SK-N-MC (cell line): ENCODE measurements at regions not wholly inside any gene's neighbourhood (a gene's known extent, or its start where the extent isn't known, plus 50 kb on each side); places are given as distances from the start of the nearest gene placed in this dataset.

ENCODE experiments used
- EZH2 ChIP-seq: fragments of 200-600 bp; sonication (generic); IDR thresholded peaks from one replicate; pipeline ENCODE4 v1.6.1; 2017; ENCODE audit warnings: antibody characterized with exemption
- FOXP2 ChIP-seq: optimal IDR thresholded peaks from 2 replicates; pipeline ENCODE3; 2011; ENCODE audit warnings: mild to moderate bottlenecking, moderate library complexity; ENCODE audit not compliant: insufficient read depth; ENCODE audit errors: extremely low read length, control extremely low read depth
- POLR2AphosphoS5 ChIP-seq: IDR thresholded peaks from 2 replicates; pipeline ENCODE4 v1.6.1; 2012; ENCODE audit warnings: mild to moderate bottlenecking, low read depth, low read length, borderline replicate concordance

DNA sequence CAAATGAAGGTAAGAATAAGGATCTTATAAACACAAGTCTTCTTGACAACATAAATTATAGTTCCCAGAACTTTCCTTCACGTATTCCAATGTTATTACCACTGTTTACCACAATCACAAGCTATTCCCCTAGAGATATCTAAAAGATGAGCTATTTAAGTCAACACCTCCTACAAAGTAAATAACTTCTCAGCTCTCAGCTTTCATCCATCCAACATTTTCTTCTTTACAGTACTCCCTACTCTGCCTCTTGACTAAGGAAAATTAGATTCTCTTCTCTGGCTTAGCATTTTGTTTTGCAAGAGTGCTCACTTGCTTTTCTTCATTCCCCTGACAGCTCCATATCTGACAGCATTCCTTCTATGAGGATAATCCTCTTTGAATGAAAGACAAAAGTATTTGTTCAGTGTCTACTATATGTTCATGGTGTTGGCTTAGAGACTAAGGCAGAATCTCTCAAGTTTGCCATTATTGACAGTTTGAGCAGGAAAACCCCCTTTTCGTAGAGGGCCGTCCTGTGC lies 93.0 kb upstream of the IL6 start:
- TF ChIP-seq EZH2 (no peak), POLR2AphosphoS5 (no peak), FOXP2 (no peak)
